ENCODE measurements at regions not wholly inside any gene's neighbourhood (a gene's known extent, or its start where the extent isn't known, plus 50 kb on each side); places are given as distances from the start of the nearest gene placed in this dataset.
A peak's percentile ranks its signal among the peaks of the same experiment; 100 is the strongest.

- ATAC-seq (no peak), DNase-seq (ENCODE audit: low spot score) (no peak)
- H3K27me3 Mint-ChIP-seq, result peaks cover 0 to 6% of the 10 kb centered on the region in 2 donors
- H3K27ac Mint-ChIP-seq, result no peak overlapping the region
- H3K4me3 Mint-ChIP-seq, result no peak overlapping the region
- no peaks in the 10 kb centered on the region for H3K36me3 Mint-ChIP-seq
- no peaks in the 10 kb centered on the region for H3K9me3 Mint-ChIP-seq
- no peaks in the 10 kb centered on the region for H3K4me1 Mint-ChIP-seq (ENCODE audit: low read depth in 2 of 2)
These were observed 331.9 kb upstream of the POGK start for GRCh38 chr1:166507347-166507746.

- peak in 1 of 2 donors; percentile 38 for ATAC-seq
- no peak for DNase-seq (ENCODE audit: low spot score)
- no peaks in the 10 kb centered on the region for H3K4me1 Mint-ChIP-seq (ENCODE audit: low read depth in 2 of 2)
- peaks cover 6% of the 10 kb centered on the region for H3K36me3 Mint-ChIP-seq
- peaks cover 4% of the 10 kb centered on the region for H3K9me3 Mint-ChIP-seq
- peaks cover 0 to 9% of the 10 kb centered on the region in 2 donors for H3K27me3 Mint-ChIP-seq
- H3K27ac Mint-ChIP-seq, result no peak overlapping the region
- no peak overlapping the region for H3K4me3 Mint-ChIP-seq
These were observed 327.5 kb upstream of the POGK start for GRCh38 chr1:166511761-166512160.

GRCh38 chr1:166514067-166514466 is 325.2 kb upstream of the POGK start:
- peaks cover 0 to 11% of the 10 kb centered on the region in 2 donors for H3K27me3 Mint-ChIP-seq
- peaks cover 6% of the 10 kb centered on the region for H3K36me3 Mint-ChIP-seq
- H3K4me1 Mint-ChIP-seq (ENCODE audit: low read depth in 2 of 2), result no peaks in the 10 kb centered on the region
- H3K9me3 Mint-ChIP-seq, result peaks cover 4% of the 10 kb centered on the region
- H3K4me3 Mint-ChIP-seq, result no peak overlapping the region
- ATAC-seq (no peak), DNase-seq (ENCODE audit: low spot score) (no peak)
- H3K27ac Mint-ChIP-seq, result no peak overlapping the region

GRCh38 chr1:166527752-166528151 is 311.5 kb upstream of the POGK start:
- H3K27ac Mint-ChIP-seq, result no peak overlapping the region
- ATAC-seq (no peak), DNase-seq (ENCODE audit: low spot score) (no peak)
- peaks cover 2% of the 10 kb centered on the region for H3K9me3 Mint-ChIP-seq
- H3K36me3 Mint-ChIP-seq, result no peaks in the 10 kb centered on the region
- H3K4me1 Mint-ChIP-seq (ENCODE audit: low read depth in 2 of 2), result no peaks in the 10 kb centered on the region
- peaks cover 12 to 17% of the 10 kb centered on the region in 2 donors for H3K27me3 Mint-ChIP-seq
- no peak overlapping the region for H3K4me3 Mint-ChIP-seq

- no peak overlapping the region for H3K27ac Mint-ChIP-seq
- H3K4me3 Mint-ChIP-seq, result no peak overlapping the region
- no peaks in the 10 kb centered on the region for H3K4me1 Mint-ChIP-seq (ENCODE audit: low read depth in 2 of 2)
- H3K36me3 Mint-ChIP-seq, result peaks cover 4% of the 10 kb centered on the region
- no peak for DNase-seq (ENCODE audit: low spot score)
- peaks cover 2% of the 10 kb centered on the region for H3K9me3 Mint-ChIP-seq
- ATAC-seq, result no peak
- peaks cover 0 to 15% of the 10 kb centered on the region in 2 donors for H3K27me3 Mint-ChIP-seq
These were observed 300.6 kb upstream of the POGK start for GRCh38 chr1:166538646-166539045.

GRCh38 chr1:166544036-166544435 is 295.2 kb upstream of the POGK start:
- Mint-ChIP-seq H3K9me3 (peaks cover 5% of the 10 kb centered on the region), H3K27me3 (peaks cover 0 to 7% of the 10 kb centered on the region in 2 donors), H3K27ac (no peak overlapping the region), H3K4me1 (ENCODE audit: low read depth in 2 of 2) (no peaks in the 10 kb centered on the region), H3K4me3 (no peak overlapping the region), H3K36me3 (peaks cover 4% of the 10 kb centered on the region)
- peak in 1 of 2 donors; percentile 24 for ATAC-seq
- no peak for DNase-seq (ENCODE audit: low spot score)

- DNase-seq (ENCODE audit: low spot score) (no peak), ATAC-seq (peak in 1 of 2 donors; percentile 36)
- H3K4me1 Mint-ChIP-seq (ENCODE audit: low read depth in 2 of 2), result no peaks in the 10 kb centered on the region
- peaks cover 9% of the 10 kb centered on the region for H3K36me3 Mint-ChIP-seq
- H3K9me3 Mint-ChIP-seq, result peaks cover 9% of the 10 kb centered on the region
- peaks cover 0 to 12% of the 10 kb centered on the region in 2 donors for H3K27me3 Mint-ChIP-seq
- H3K27ac Mint-ChIP-seq, result no peak overlapping the region
- no peak overlapping the region for H3K4me3 Mint-ChIP-seq
These were observed 294.7 kb upstream of the POGK start for GRCh38 chr1:166544561-166544960.

- peaks cover 0 to 13% of the 10 kb centered on the region in 2 donors for H3K27me3 Mint-ChIP-seq
- DNase-seq (ENCODE audit: low spot score), result no peak
- H3K27ac Mint-ChIP-seq, result no peak overlapping the region
- H3K9me3 Mint-ChIP-seq, result peaks cover 15% of the 10 kb centered on the region
- no peak for ATAC-seq
- H3K4me3 Mint-ChIP-seq, result no peak overlapping the region
- peaks cover 21% of the 10 kb centered on the region for H3K36me3 Mint-ChIP-seq
- no peaks in the 10 kb centered on the region for H3K4me1 Mint-ChIP-seq (ENCODE audit: low read depth in 2 of 2)
These were observed 286.6 kb upstream of the POGK start for GRCh38 chr1:166552706-166553105.

- H3K27me3 Mint-ChIP-seq, result peaks cover 2 to 11% of the 10 kb centered on the region in 2 donors
- H3K36me3 Mint-ChIP-seq, result no peaks in the 10 kb centered on the region
- H3K27ac Mint-ChIP-seq, result no peak overlapping the region
- H3K4me1 Mint-ChIP-seq (ENCODE audit: low read depth in 2 of 2), result peaks cover 0 to 4% of the 10 kb centered on the region in 2 donors
- DNase-seq (ENCODE audit: low spot score), result no peak
- no peaks in the 10 kb centered on the region for H3K9me3 Mint-ChIP-seq
- no peak overlapping the region for H3K4me3 Mint-ChIP-seq
- no peak for ATAC-seq
These were observed 268.3 kb upstream of the POGK start for GRCh38 chr1:166570954-166571353.

GRCh38 chr1:166573199-166573598 is 266.1 kb upstream of the POGK start:
- peaks cover 5 to 19% of the 10 kb centered on the region in 2 donors for H3K27me3 Mint-ChIP-seq
- H3K4me3 Mint-ChIP-seq, result no peak overlapping the region
- ATAC-seq, result no peak
- no peaks in the 10 kb centered on the region for H3K36me3 Mint-ChIP-seq
- no peak for DNase-seq (ENCODE audit: low spot score)
- no peaks in the 10 kb centered on the region for H3K9me3 Mint-ChIP-seq
- H3K27ac Mint-ChIP-seq, result no peak overlapping the region
- no peaks in the 10 kb centered on the region for H3K4me1 Mint-ChIP-seq (ENCODE audit: low read depth in 2 of 2)

GRCh38 chr1:166579557-166580501 is 259.4 kb upstream of the POGK start:
- Mint-ChIP-seq H3K4me3 (no peak overlapping the region), H3K36me3 (no peaks in the 10 kb centered on the region)
- no peak for ATAC-seq

GRCh38 chr1:166588741-166589140 is 250.5 kb upstream of the POGK start:
- Mint-ChIP-seq H3K9me3 (no peaks in the 10 kb centered on the region), H3K36me3 (no peaks in the 10 kb centered on the region), H3K27me3 (peaks cover 11 to 16% of the 10 kb centered on the region in 2 donors), H3K27ac (no peak overlapping the region), H3K4me1 (ENCODE audit: low read depth in 2 of 2) (no peaks in the 10 kb centered on the region), H3K4me3 (no peak overlapping the region)
- DNase-seq (ENCODE audit: low spot score) (no peak), ATAC-seq (no peak)

More at GRCh38 chr1:166579557-166580501, 259.4 kb upstream of the POGK start:
- peaks cover 15 to 50% of the 10 kb centered on the region in 2 donors for H3K27me3 Mint-ChIP-seq
- H3K27ac Mint-ChIP-seq, result no peak overlapping the region
- H3K4me1 Mint-ChIP-seq (ENCODE audit: low read depth in 2 of 2), result no peaks in the 10 kb centered on the region
- no peak for DNase-seq (ENCODE audit: low spot score)
- H3K9me3 Mint-ChIP-seq, result no peaks in the 10 kb centered on the region

- no peaks in the 10 kb centered on the region for H3K36me3 Mint-ChIP-seq
- H3K4me1 Mint-ChIP-seq (ENCODE audit: low read depth in 2 of 2), result no peaks in the 10 kb centered on the region
- peaks cover 10 to 12% of the 10 kb centered on the region in 2 donors for H3K27me3 Mint-ChIP-seq
- no peak overlapping the region for H3K4me3 Mint-ChIP-seq
- no peak for ATAC-seq
- no peak for DNase-seq (ENCODE audit: low spot score)
- no peaks in the 10 kb centered on the region for H3K9me3 Mint-ChIP-seq
- H3K27ac Mint-ChIP-seq, result no peak overlapping the region
These were observed 249.1 kb upstream of the POGK start for GRCh38 chr1:166590161-166590560.

- H3K4me1 Mint-ChIP-seq (ENCODE audit: low read depth in 2 of 2), result no peaks in the 10 kb centered on the region
- no peak overlapping the region for H3K27ac Mint-ChIP-seq
- H3K9me3 Mint-ChIP-seq, result no peaks in the 10 kb centered on the region
- no peaks in the 10 kb centered on the region for H3K36me3 Mint-ChIP-seq
- peaks cover 6 to 9% of the 10 kb centered on the region in 2 donors for H3K27me3 Mint-ChIP-seq
- no peak for DNase-seq (ENCODE audit: low spot score)
- no peak for ATAC-seq
- no peak overlapping the region for H3K4me3 Mint-ChIP-seq
These were observed 244.6 kb upstream of the POGK start for GRCh38 chr1:166594646-166595045.

All from natural killer cell treated with Interleukin-12 subunit alpha and Interleukin-12 subunit beta and Interleukin-15 and Interleukin-18, amount 100 ng/mL, for 72 hours (primary cell).